Ectodermal cell (in vitro differentiated cells): ENCODE measurements at regions not wholly inside any gene's neighbourhood (a gene's known extent, or its start where the extent isn't known, plus 50 kb on each side); places are given as distances from the start of the nearest gene placed in this dataset.

Experiments used
- H3K27ac ChIP-seq: 2 replicates; pipeline ENCODE4 v1.7.0; 2013; ENCODE audit warnings: mild to moderate bottlenecking, low read depth, low read length; ENCODE audit not compliant: insufficient read depth, poor library complexity, severe bottlenecking
- H3K27me3 ChIP-seq: 2 replicates; pipeline ENCODE4 v1.7.0; 2013; ENCODE audit warnings: mild to moderate bottlenecking, low read length; ENCODE audit not compliant: insufficient read depth, control insufficient read depth, poor library complexity, severe bottlenecking
- H3K36me3 ChIP-seq: one replicate; pipeline ENCODE4 v1.7.0; 2013; ENCODE audit warnings: low read length; ENCODE audit not compliant: control insufficient read depth, insufficient read depth
- H3K4me1 ChIP-seq: one replicate; pipeline ENCODE4 v1.7.0; 2013; ENCODE audit warnings: low read length; ENCODE audit not compliant: control insufficient read depth, insufficient read depth
- H3K4me3 ChIP-seq: 2 replicates; pipeline ENCODE4 v1.7.0; 2013; ENCODE audit warnings: low read depth, low read length, control low read depth; ENCODE audit not compliant: insufficient read depth
- H3K9me3 ChIP-seq: 2 replicates; pipeline ENCODE4 v1.7.0; 2013; ENCODE audit warnings: mild to moderate bottlenecking, low read length, moderate library complexity; ENCODE audit not compliant: control insufficient read depth
- WGBS, 2 experiments: methylation state at CpG; one replicate each; pipeline ENCODE4 v1.1.7; 2013; ENCODE audit warnings: missing lambda C conversion rate in 2 of 2; 5-methylcytosine and 5-hydroxymethylcytosine counted together

DNA sequence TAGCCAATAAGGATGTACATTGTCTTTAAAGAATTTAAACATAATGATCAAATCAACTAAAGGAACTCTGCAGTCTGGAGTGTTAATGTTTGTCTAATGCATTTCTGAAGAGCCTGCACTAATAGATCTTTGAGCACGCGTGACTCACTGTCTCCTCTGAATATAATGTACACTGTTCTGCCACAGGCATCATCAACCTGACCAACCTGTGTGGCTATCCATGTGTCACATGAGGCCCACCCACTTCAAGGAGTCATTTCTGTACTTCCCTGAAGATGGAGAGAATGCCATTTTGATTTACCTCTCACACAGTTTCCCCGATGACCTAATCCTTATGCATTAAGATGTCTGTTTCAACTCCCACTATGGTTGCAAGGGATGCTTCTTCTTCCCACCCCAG is 434.0 kb upstream of the SPHKAP start:
- no peak overlapping the region for H3K4me3 ChIP-seq
- H3K27ac ChIP-seq: no peak overlapping the region
- 94 to 97% methylated on average over 3 of the region's 3 CpGs for WGBS, 2 experiments
- H3K9me3 ChIP-seq: no peaks in the 10 kb centered on the region
- no peaks in the 10 kb centered on the region for H3K4me1 ChIP-seq
- H3K36me3 ChIP-seq: no peaks in the 10 kb centered on the region
- no peaks in the 10 kb centered on the region for H3K27me3 ChIP-seq

DNA sequence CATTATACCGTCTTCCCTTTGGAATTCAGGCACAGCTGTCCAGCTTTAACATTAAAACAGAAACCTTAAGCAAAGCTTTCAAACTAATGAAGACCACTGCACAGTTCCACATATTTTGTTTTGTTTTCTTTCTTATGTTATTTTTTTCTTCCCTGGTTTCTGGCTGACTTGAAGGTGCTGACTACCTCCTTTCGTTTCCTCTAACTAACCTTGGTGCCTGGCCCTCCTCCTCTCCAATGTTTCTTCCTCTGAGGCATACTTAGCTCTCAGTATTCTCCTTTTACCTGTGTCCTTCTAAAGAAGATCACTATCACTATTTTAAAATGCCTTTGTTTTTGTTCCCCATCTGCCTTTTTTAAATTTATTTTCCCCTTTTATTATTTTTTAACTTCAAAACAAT is 433.3 kb upstream of the SPHKAP start:
- no peaks in the 10 kb centered on the region for H3K9me3 ChIP-seq
- H3K4me1 ChIP-seq: no peaks in the 10 kb centered on the region
- no peak overlapping the region for H3K27ac ChIP-seq
- H3K4me3 ChIP-seq: no peak overlapping the region
- no peaks in the 10 kb centered on the region for H3K27me3 ChIP-seq
- H3K36me3 ChIP-seq: no peaks in the 10 kb centered on the region
- 91 to 93% methylated on average over 2 of the region's 2 CpGs for WGBS, 2 experiments

DNA sequence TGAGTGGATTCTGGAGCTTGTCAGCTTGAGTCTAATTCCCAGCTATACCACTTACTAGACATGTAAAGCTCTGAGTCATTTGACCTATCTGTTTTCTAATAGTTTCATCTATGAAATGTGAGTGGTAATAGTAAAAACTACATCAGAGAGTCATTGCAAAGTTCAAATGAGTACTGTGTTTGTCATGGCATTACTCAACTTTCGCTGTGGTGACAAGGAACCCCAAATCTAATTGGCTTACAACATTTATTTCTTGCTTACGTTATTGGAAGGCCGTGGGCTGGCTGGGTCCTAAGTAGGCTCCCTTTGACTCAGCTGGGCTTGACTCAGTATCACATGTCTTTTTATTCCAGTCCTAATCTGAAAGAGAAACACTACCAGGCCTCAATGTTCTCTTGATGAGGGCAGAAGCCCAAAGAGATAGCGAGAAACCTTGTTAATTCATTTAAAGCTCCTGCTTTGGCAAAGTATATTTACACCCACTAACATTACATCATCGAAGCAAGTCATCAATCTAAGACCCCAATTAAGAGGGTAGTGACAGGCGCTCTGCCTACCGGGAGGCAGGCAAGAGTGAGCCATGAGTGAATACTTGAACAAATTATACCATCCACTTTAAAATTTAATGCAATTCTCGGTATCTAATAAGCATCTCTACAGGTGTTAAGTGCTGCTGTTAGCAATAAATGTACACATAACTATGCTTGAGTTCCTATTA is 431.8 kb upstream of the SPHKAP start:
- WGBS, 2 experiments: 96 to 97% methylated on average over 8 of the region's 8 CpGs
- Histone ChIP-seq H3K9me3 (no peaks in the 10 kb centered on the region), H3K27ac (no peak overlapping the region), H3K4me1 (no peaks in the 10 kb centered on the region), H3K36me3 (no peaks in the 10 kb centered on the region), H3K4me3 (no peak overlapping the region), H3K27me3 (no peaks in the 10 kb centered on the region)

DNA sequence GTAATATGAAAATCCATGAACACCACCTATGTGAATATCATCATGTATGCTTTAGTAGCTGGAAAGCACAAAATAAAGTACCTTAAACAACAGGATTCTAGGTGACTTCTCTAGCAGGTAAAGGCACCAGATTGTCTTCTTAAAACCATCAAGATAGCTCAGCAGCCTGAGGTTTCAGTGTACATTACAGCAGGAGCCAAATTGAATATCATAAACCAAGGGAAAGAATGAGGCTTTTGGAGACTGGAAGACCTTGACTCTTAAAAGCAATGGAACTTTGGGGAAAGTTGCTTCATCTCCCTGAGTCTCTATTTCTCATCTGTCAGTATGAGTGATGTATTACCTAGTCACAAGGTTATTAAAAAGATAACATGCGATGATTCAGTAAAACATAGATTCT is 429.7 kb upstream of the SPHKAP start:
- no peaks in the 10 kb centered on the region for H3K9me3 ChIP-seq
- H3K27ac ChIP-seq: no peak overlapping the region
- no peaks in the 10 kb centered on the region for H3K27me3 ChIP-seq
- 100% methylated on average over 1 of the region's 1 CpG; no CpG with 5 or more reads in 1 of the 2 experiments for WGBS, 2 experiments
- no peaks in the 10 kb centered on the region for H3K36me3 ChIP-seq
- H3K4me3 ChIP-seq: no peak overlapping the region
- H3K4me1 ChIP-seq: no peaks in the 10 kb centered on the region

DNA sequence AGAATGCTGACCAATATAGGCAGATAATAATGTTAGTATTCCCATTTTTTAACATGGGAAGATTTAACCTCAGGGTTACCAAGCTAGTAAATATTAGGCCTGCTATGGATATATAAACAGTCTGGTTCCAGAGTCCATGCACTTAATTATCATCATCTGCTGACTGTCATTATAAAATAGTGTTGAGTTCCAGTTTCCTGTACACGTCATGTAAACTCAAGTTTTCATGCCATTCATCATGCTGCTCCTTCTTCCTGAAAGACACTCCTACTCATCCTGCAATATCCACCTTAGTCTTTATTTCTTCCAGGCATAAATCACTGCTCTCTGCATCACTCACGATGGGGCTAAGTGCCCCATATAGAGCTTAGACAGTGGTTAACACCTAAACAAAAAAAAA is 420.8 kb upstream of the SPHKAP start:
- 95 to 96% methylated on average over 1 to 2 of the region's 2 CpGs for WGBS, 2 experiments
- Histone ChIP-seq H3K9me3 (no peaks in the 10 kb centered on the region), H3K27ac (no peak overlapping the region), H3K36me3 (no peaks in the 10 kb centered on the region), H3K27me3 (no peaks in the 10 kb centered on the region), H3K4me1 (no peaks in the 10 kb centered on the region), H3K4me3 (no peak overlapping the region)

DNA sequence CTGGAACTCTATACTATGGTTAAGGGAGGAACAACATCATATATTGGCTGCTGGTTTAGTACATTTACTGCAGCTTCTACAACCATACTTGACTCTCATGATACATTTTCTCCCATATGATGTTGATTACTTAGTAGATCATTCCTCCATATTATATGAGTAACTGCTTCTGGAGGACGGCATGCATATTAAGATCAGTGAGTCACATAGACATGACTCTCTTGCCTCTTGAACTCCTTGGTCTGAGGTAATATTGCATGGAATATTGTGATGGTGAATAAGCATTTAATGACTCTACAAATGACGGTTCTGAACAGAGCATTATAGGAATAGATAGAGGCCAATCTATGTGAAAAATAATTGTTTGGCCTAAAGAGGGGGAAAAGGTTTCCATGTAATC is 418.8 kb upstream of the SPHKAP start:
- no peaks in the 10 kb centered on the region for H3K9me3 ChIP-seq
- H3K36me3 ChIP-seq: no peaks in the 10 kb centered on the region
- no peak overlapping the region for H3K27ac ChIP-seq
- H3K4me3 ChIP-seq: no peak overlapping the region
- H3K27me3 ChIP-seq: no peaks in the 10 kb centered on the region
- 94 to 96% methylated on average over 2 of the region's 2 CpGs for WGBS, 2 experiments
- H3K4me1 ChIP-seq: no peaks in the 10 kb centered on the region

DNA sequence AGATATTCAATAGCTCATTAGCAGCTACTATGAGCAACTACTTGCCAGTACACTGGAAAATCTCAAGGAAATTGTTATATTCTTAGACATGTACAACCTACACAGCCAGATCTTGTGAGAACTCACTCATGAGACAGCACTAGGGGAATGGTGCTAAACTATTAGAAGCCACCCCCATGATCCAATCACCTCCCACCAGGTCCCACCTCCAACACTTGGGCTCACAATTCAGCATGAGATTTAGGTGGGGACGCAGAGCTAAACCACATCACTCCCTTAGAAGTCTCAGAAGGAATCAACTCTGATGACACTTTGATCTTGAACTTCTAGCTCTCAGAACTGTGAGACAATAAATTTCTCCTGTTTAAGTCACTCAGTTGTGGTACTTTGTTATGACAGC is 418.3 kb upstream of the SPHKAP start:
- Histone ChIP-seq H3K27me3 (no peaks in the 10 kb centered on the region), H3K36me3 (no peaks in the 10 kb centered on the region)
- WGBS, 2 experiments: 92% methylated on average over 1 of the region's 1 CpG

DNA sequence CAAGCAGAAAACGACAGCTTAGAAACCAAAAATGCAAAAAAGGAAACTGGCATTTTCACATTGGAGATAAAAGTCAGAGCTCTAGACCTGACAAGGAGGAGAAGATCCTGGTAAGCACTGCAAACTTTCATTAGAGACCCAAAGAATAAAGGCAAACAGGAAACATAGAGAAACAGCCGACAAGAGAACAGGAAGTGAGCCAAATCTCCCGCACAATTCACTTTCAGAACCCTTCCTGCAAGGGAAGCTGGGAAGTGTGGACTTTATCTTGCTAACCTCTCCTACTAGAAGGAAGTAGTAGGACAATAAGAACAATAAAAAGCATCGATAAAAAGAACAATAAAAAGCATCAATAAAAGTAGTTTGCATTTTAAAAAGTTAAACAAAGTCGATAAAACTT is 417.8 kb upstream of the SPHKAP start:
- H3K9me3 ChIP-seq: no peaks in the 10 kb centered on the region
- H3K27ac ChIP-seq: no peak overlapping the region
- no peaks in the 10 kb centered on the region for H3K27me3 ChIP-seq
- no peak overlapping the region for H3K4me3 ChIP-seq
- WGBS, 2 experiments: 90 to 92% methylated on average over 3 to 5 of the region's 5 CpGs
- H3K4me1 ChIP-seq: no peaks in the 10 kb centered on the region
- no peaks in the 10 kb centered on the region for H3K36me3 ChIP-seq

More for the DNA sequence above, 418.3 kb upstream of the SPHKAP start:
- no peak overlapping the region for H3K27ac ChIP-seq
- no peaks in the 10 kb centered on the region for H3K9me3 ChIP-seq
- H3K4me1 ChIP-seq: no peaks in the 10 kb centered on the region
- no peak overlapping the region for H3K4me3 ChIP-seq

DNA sequence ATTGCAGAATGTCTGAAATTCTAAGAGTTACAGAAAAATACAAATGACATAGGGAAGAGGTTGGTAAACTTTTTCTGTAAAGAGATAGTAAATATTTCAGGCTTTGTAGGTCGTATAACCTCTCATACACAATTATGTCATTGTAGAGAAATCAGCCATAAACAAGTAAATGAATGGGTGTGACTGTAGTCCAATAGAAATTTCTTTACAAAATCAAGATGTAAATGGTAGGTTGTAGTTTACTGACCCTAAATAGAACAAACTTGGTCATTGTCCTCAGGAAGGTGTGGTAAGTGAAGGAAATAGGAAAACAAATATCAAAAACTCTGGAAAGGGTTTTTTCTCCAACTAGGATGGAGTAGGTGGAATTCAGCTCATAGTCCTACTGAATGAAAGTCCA is 415.5 kb upstream of the SPHKAP start:
- no CpG with 5 or more reads among the region's 1 CpG for WGBS, 2 experiments
- Histone ChIP-seq H3K4me1 (no peaks in the 10 kb centered on the region), H3K27ac (no peak overlapping the region), H3K4me3 (no peak overlapping the region), H3K27me3 (no peaks in the 10 kb centered on the region), H3K36me3 (no peaks in the 10 kb centered on the region), H3K9me3 (no peaks in the 10 kb centered on the region)

DNA sequence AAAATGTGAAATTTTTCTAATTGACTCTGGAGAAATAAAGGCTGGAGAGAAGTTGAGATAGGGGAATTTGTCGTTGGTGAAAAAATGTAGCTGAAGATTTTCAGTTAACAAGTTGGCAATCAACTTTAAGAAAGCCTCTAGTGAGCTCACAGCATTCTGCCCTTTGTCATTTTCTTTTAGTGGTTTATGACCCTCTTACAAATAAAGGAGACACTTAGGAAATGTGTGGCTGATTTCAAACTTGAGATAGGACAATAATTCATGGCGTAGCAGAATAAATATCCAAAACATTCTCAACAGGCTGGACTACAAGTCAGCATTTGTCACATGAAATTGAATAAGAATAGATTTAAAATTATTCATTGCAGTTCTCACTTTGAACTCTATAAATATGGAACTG is 412.5 kb upstream of the SPHKAP start:
- no peaks in the 10 kb centered on the region for H3K4me1 ChIP-seq
- no peak overlapping the region for H3K4me3 ChIP-seq
- H3K36me3 ChIP-seq: no peaks in the 10 kb centered on the region
- 94 to 95% methylated on average over 1 to 2 of the region's 2 CpGs for WGBS, 2 experiments
- no peaks in the 10 kb centered on the region for H3K27me3 ChIP-seq
- no peak overlapping the region for H3K27ac ChIP-seq
- H3K9me3 ChIP-seq: no peaks in the 10 kb centered on the region

DNA sequence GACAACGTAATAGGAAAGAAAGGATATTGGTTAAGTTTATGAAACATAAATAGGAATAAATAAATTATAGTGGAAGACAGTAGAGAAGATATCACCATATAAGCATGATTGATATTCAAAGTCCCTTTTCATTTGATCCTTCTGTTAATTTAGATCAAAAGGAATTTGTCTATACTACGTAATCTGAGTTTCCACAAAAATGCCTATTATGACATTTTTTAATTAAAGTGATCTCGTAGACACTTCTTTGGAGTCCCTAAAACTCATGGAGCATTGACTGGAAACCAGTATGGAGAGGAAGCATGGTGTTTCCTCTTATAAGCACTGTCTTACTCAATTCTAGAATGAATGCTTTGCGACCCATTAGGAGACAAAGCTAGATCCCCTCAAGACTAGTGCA is 411.4 kb upstream of the SPHKAP start:
- Histone ChIP-seq H3K27ac (no peak overlapping the region), H3K4me1 (no peaks in the 10 kb centered on the region), H3K9me3 (no peaks in the 10 kb centered on the region), H3K36me3 (no peaks in the 10 kb centered on the region), H3K4me3 (no peak overlapping the region), H3K27me3 (no peaks in the 10 kb centered on the region)
- WGBS, 2 experiments: 58 to 100% methylated on average over 1 to 3 of the region's 4 CpGs
